ENCODE measurements at regions not wholly inside any gene's neighbourhood (a gene's known extent, or its start where the extent isn't known, plus 50 kb on each side); places are given as distances from the start of the nearest gene placed in this dataset.
"Not testable (repeated sequence)": the region's sequence is repeated elsewhere in the genome, so short reads cannot be mapped to it uniquely, and the experiment has no call there.

DNA sequence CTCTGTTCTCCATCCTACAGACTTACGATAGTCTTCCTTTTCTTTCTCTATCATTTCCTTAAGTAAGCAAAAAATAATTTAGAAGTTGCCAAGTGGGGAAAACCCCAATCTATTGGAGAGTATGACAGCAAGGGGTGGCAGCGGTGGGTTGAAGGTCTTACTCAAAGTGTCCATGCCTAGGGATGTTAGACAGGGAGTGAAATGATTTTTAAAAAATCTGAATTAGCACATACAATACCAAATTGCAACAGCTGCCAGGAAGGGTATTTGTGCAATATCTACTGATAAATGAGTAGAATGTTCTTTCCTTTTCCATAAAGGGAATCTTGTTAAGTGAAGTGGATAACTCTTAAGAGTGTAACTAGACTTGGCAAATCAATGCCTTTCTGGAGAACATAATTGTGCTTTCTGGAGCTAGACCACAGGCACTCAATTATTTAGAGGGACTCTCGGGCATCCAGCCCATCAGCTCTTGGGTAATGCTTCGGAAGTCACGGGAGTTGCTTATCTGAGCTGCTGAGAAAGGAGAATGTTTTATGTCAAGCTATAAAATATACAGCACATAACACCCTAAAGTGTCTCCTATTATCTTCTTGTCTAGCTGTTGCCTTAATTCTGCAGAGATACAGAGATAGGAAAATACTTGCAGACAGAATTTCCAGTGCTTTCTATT is 151.5 kb downstream of the KCNJ2 start:
- DNase-seq, result no peak

DNA sequence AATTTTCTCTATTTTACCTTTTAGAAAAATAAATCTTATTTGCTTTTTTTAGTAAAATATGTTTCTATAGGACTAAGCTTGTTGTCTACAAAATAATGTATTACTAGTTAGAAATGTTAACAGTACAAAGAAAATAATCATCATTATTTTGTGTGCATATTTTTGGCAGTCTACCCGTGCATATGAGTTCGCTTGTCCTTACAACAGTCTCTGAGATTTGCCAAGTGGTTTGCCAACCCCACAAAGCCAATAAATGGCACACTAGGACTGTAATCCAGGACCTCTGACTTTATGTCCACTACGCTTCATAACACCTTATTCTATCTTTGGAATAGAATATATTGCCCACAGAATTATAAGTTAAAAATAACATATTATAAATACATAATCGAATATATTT is 152.0 kb downstream of the KCNJ2 start:
- DNase-seq, result no peak

DNA sequence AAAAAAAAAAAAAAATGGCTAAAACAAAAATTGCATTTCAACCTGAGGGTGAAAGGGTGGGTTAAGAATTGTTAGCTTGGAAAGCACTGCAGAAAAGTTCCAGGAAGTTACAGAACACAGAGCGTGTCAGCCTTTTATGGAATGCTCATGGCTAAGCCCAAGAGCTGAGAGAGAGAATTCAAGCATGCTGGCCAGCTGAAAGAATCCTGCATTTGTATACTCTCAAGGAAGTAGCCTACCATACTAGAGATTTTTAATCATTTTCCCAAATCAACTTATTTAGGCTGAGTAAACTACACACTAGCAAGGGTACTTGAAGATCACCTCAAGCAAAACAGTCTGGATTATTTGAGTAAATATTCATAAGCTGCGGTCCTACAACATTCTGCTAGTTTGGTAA is 153.9 kb downstream of the KCNJ2 start:
- no peak for DNase-seq

DNA sequence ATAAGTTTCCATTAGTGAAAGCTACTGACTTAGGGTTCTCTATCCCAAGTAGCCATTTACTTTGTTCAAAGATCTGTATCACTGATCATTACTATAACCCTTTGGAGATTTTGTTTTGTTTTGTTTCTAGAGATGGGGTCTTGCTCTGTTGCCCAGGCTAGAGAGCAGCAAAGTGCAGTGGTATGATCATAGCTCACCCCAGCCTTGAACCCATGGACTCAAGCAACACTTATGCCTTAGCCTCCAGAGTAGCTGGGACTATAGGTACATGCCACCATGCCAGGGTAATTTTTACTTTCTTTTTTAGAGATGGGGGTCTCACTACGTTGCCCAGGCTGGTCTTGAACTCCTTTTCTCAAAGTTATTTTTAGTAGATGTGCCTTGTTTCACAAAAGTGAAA is 154.7 kb downstream of the KCNJ2 start:
- no peak for DNase-seq

DNA sequence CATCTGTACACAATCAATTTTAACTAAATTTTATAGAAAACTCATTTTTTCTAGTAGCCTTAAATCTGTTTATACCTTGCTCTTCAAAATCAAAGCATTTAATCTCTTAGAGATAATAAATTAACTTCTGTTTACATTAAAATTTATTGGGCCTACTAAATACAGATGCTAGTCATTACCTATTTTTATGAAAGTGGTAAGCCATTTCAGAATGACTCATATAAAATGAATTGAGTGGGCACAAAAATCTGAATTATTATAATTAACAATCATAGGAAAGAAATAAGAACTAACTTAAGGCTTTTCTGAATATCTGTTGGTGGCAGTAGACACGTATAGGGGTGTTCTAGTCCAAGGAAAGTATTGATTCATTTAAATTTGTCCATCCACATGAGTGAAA is 157.9 kb downstream of the KCNJ2 start:
- no peak for DNase-seq

DNA sequence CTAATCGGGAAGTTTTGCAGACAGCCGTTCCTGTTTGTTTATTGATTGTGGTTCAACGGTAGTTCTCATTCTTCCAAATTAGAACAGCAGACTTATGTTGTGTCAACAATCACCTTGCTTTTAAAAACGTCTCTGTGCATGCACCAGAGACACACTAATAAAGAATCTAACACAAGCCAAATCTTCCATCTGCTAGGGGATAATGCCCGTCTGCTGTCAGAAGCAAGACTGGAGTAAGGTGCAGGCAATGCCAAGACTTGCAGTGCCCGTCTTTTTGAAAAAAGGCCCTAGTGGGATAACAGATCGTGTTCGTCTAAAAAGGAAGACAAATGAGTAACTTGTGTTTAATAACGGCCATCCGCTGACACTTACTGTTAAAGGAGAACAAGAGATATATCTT is 158.4 kb downstream of the KCNJ2 start:
- DNase-seq, result no peak

DNA sequence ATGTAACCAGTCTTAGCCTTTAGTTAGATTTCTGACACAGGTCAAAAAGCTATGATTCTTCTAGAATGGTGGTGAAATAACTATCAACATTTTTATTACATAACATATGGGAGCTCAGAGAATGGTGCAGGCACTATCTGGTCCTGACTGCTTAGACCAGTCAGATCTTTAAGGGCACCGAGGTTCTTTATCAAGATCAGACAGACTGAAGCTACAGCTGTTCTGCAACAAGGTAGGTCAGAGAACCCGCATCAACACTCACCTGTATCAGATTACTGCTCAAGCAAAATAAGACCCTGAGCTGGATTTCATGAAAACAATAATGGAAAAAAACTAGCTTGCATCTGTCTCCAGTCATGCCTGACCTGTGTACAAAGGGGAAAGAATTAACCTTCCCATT is 160.4 kb downstream of the KCNJ2 start:
- DNase-seq, result no peak

DNA sequence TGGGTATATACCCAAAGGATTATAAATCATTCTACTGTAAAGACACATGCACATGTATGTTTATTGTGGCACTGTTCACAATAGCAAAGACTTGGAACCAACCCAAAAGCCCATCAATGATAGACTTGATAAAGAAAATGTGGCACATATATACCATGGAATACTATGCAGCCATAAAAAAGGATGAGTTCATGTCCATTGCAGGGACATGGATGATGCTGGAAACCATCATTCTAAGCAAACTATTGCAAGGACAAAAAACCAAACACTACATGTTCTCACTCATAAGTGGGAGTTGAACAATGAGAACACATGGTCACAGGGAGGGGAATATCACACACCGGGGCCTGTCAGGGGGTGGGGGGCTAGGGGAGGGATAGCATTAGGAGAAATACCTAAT is 161.7 kb downstream of the KCNJ2 start:
- not testable (repeated sequence) for DNase-seq

DNA sequence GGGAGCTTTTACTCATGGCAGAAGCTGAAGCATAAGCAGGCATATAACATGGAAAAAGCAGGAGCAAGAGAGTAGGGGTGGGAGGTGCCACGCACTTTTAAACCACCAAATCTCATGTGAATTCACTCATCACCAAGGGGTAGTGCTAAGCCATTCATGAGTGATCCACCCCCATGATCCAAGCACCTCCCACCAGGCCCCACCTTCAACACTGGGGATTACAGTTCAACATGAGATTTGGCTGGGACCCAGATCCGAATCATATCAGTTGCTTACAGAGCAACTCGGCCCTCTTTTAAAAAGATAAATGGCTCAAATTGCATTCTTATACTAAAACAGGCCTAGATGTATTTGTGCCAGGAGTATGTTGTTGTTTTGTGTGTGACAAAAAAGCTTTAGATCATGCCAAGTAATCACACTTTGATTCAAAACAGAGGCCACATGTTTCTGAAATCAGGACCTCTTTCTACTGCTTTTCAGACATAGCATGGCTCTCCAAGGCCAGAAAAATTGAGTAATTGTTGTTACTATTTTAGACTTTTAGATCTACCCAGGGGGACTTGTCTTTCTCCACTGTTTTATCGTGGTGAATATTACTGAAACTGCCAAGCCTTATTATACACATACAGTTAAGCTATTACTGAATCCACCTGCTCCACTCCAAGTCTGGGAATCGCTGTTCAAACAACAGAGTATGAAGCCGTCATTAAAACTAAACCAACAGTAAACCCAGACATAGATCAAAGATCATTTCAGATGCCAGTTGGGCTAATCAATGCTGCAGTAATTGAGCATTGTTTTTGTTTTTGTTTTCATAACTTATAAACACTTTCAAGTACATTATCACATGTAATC is 163.3 kb downstream of the KCNJ2 start:
- DNase-seq, result no peak

DNA sequence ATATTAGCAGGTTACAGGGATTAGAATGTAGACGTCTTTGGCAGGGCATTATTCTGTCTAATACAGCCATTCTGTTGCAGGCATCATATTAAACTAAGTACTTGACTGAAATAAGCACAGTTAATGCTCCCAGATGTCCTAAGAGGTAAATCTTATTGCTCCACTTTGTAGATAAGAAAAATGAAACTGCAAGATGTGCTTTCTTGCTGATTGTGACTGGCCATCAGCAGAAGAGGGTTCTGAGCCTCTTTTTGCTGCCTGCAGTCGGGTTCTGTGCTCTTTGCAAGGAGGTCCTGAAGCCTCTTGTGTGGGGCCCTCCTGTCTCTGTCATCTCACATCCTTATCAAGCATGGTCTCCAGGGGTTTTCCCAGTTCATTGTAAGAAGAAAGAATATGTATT is 167.1 kb downstream of the KCNJ2 start:
- no peak for DNase-seq

DNA sequence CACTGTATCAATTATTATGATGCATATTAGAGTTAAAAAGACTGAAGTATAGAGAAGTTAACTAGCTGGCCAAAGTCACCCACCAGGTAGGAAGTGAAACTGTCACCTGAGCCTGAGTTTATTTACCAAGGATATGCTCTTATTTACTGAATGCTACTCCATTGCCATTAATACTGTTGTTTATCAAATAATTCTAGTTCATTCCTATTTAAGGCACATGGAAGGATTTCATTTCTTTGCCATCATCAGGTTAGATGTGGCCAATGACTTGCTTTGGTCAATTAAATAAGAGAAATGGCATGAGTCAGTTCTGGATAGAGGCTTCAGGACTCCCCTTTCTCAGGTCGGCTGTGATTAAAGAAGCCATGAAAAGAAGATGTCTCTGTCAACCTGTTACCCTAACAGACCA is 169.6 kb downstream of the KCNJ2 start:
- DNase-seq, result no peak

DNA sequence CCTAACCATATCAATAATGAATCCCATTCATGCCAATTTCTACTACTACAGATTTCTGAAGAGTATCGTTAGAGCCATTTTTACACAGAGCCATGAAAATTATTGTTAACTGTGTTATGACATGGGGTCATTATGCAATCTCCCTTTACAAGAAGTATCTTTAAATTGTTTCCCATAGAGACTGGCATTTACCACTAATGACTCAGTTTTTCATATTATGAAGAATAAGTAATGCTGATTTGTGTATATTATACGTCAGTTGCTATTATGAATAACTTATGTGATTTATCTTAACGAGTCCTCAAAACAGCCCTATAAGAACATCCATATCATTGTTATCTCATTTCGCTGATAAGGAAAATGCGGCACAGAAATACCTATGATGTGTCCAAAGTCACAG is 173.8 kb downstream of the KCNJ2 start:
- no peak for DNase-seq

DNA sequence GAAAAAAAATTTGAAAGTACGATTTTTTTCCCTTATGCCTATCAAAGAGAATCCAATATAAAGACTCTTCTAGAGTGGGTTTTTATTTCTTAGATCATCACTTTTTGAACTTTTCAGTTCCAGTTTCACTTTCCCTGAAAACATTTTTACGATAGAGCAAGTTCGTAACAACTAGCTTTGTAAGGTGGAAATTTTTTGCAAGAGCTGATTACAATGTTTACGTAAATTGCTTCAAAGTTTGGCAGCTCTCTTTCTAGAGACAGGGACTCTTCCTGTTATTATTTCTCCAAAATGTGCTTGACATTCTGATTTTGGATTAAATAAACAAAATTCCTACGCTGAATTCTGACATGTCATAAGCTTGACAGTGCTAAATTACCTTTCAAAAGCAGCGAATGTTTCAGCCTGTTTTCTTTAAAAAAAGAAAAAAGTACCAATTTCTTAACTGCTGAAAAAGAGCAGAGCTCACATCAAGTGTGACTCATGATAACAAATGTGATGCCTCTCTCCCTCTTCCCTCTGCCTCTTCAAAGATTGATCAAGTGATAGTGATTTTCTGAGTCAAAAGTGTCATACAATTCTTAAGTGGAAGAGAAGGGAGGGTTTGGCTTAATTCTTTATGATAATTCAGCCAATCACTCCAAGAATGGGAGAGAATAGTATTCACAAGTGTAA is 175.2 kb downstream of the KCNJ2 start:
- DNase-seq, result no peak

DNA sequence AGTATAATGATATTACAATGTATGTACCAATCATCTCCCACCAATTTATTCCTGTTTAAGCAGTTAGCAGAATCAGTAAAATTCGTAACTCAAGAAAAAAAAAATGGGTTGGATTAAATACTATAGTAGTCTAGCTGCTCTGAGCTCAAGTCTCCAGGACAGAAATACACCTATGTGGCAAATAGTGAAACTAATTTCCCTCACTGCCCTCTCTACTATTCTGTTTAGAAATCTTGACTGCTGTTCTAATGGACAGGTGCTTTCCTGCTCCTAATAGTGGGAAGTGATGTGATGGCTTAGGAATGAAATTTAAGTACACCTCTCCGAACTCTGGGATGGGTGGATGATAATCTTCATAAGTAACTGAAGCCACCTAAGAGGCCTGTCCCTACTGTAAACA is 175.7 kb downstream of the KCNJ2 start:
- no peak for DNase-seq

DNA sequence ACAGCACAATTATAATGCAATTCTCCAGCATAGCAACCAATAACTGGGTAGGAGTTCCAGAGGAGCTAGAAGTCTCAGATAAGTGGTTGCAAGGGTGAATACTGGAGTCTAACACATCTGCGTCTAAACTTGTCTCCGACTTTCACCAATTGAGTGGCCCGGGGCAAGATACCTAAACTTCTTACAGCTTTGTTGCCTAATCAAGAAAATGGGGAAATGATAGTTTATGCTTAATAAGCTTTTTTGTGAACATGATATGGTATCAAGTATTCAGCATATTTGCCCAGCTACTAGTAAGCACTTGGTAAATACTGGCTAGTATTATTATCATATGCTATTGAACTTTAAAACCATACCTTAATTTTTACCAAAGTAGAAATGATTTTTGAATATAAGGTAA is 183.5 kb downstream of the KCNJ2 start:
- DNase-seq, result no peak

DNA sequence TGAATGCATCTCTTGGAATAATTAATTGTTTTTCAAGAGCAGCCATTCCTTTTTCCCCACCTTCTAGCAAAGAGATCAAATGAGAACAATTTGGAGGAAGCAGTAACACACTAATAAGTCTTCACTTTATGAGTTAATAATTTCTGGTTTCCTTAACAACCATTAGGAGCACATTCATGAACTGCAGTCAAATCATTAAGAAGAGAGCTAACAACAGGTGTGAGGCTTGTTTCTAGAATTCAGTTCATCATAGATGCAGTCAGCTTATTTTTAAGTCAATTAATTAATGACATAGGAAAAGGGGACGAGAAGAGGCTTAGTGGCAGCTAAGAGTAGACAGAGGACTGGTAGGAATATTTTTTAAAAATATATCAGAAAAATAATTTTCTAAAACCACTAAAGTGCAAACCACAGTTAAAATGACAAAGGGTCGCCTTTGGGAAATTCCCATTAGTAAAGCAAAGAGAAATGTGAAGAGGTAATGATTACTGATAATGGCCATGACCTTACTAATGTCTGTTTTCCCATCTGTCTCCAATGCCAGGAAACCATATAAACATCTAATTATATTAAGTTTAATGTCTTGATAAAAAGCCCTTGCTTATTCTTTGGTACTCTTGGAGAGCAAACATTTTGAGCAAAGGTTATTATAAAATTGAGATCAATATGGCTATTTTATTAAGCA is 184.2 kb downstream of the KCNJ2 start:
- no peak for DNase-seq

DNA sequence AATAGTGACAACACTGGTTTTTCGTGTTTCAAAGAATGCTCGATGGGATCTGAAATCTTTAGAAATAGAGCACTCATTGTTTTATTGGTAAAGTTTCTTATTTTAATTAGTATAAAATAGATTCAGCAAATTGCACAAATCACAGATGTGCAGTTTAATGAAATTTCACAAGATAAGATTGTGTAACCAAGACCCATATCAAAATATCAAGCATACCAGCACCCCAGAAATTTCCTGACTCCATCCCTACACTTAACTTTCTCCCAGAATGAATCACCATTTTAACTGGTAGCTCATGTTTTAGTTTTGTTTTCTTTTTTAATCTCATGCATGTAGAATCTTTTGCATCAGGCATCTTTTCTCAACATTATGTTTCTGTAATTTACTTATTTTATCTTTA is 185.9 kb downstream of the KCNJ2 start:
- DNase-seq, result no peak

DNA sequence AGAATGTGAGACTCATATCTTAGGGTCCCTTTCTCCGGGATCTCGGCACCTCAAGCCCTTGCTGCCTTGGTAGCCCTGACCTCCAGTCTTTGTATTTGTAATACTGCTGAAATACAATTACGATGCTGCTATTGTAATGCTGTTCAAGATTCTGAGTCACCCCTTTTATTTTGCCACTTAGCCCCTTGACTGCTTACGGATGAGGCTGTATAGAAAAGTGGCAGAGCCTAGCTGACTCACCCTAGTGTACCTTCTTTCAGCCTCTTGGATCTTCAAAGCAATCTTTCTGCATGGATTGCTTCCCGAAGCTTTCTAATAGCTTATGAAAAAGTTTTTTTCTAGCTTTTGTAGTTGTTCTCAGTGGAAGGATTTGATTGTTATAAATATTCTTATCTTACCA is 187.9 kb downstream of the KCNJ2 start:
- peak in 1 of 51 donors; percentile 27 for DNase-seq

DNA sequence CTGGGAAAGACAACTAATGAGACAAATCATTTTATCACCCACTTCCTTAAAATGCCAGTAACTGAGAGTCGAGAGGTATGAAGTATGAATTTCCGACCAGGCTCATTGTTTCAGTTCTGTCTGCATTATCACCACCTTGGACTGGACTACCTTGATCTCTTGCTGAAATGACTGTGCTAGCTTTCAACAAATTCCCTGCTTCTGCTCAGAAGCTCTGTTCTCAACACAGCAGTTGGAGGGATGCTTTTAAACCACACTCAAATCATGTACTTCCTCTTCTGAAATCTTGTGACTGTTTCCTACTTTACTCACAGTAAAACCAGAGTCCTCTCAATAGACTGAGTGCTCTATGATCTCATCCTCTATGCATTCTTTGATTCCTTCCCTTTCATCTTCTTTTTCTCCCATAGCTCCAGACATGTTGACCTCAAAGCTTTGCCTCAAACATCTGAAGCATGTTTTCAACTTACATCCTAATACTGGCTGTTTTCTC is 195.8 kb downstream of the KCNJ2 start:
- no peak for DNase-seq

DNA sequence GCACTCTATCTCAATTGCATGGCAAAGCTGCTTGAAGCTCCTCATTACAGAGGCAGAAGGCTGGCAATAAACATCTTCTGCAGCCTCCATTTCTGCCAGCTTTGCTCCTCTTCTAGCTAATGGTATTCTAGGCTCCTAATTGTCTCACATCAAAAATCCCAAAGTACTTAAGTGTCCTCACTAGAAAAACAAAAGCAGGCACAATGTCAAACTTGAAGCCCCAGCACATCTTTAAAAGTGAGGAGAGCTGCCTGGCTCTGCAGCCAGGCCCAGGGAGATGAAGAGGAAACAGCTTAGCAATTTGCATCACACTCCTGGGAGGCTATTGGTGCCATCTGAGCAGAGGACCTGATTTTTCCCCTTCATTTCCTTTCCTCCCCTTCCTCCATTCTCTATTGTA is 197.1 kb downstream of the KCNJ2 start:
- DNase-seq, result no peak

DNA sequence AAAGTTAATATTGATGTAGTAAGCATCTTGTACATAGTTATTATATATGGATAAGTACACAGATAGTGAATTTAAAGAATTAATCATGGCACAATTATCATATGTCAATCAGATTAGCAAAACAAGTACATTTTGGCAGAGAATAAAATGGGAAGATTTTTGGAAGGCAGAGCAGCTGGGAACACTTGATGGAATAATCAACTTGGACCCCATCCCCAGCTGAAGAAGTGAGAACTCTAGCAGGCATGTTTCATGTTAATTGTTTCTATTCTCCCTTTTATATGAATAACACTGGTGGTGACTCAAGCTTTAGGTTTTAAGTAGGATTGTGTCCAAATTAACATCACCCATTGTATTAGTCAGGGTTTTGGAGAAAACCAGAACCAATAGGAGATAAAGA is 198.7 kb downstream of the KCNJ2 start:
- DNase-seq, result no peak

DNA sequence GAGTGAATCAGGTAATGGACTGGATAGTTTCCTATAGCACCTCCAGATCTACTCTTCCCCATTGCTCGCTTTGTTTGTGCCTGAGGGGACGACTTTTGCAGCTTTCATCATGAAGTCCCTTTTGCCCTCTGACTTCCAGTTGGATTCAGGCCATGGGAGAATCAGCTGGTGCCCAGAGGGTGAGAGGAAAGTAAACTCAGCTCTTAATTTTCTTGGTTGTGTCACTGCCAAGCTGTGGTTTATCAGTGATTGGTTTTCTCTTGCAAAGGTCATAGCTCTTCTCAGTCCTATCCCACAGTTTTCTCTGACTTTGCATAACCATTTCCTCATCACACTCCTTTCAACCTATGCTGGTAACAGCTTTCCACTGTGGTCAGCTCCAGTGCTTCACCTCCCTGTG is 200.1 kb downstream of the KCNJ2 start:
- no peak for DNase-seq
